Activated CD8-positive, alpha-beta memory T cell treated with anti-CD3 and anti-CD28 coated beads for 36 hours (primary cell): ENCODE measurements at regions not wholly inside any gene's neighbourhood (a gene's known extent, or its start where the extent isn't known, plus 50 kb on each side); places are given as distances from the start of the nearest gene placed in this dataset.
"Not testable (repeated sequence)": the region's sequence is repeated elsewhere in the genome, so short reads cannot be mapped to it uniquely, and the experiment has no call there.

ENCODE experiments used
- CTCF ChIA-PET: fragments of 350-600 bp; sonication (Branson Sonifier 250); formaldehyde crosslinking; loops from one replicate; lab custom pipeline; 2021; ENCODE audit warnings: antibody characterized with exemption; lab: Charles Lee
- POLR2A ChIA-PET: fragments of 350-600 bp; sonication (Branson Sonifier 250); formaldehyde crosslinking; loops from one replicate; lab custom pipeline; 2021; ENCODE audit warnings: antibody characterized with exemption; lab: Charles Lee

GRCh38 chr13:32828711-32829110 is 187.5 kb upstream of the KL start:
- CTCF ChIA-PET, result interaction anchor here (0.8 kb wide), 1 partner anchor 18 kb away, joined by 3 read pairs; no protein-coding TSS in a partner anchor
- POLR2A ChIA-PET, result no interaction called here

GRCh38 chr13:32829269-32829668 is 187.0 kb upstream of the KL start:
- POLR2A ChIA-PET, result no interaction called here
- CTCF ChIA-PET, result interaction anchor here (0.8 kb wide), 1 partner anchor 18 kb away, joined by 3 read pairs; no protein-coding TSS in a partner anchor

- POLR2A ChIA-PET, result no interaction called here
- CTCF ChIA-PET, result interaction anchor here (0.8 kb wide), 1 partner anchor 19 kb away, joined by 3 read pairs; no protein-coding TSS in a partner anchor
These were observed 186.4 kb upstream of the KL start for GRCh38 chr13:32829676-32830335.

- ChIA-PET POLR2A (no interaction called here), CTCF (no interaction called here)
These were observed 185.7 kb upstream of the KL start for GRCh38 chr13:32830336-32831031.

GRCh38 chr13:32837307-32837972 is 178.8 kb upstream of the KL start:
- ChIA-PET POLR2A (no interaction called here), CTCF (no interaction called here)

- ChIA-PET CTCF (no interaction called here), POLR2A (interaction anchor here (0.7 kb wide), 1 partner anchor 125 kb away, joined by 3 read pairs; no protein-coding TSS in a partner anchor)
These were observed 178.0 kb upstream of the KL start for GRCh38 chr13:32837973-32838927.

- ChIA-PET CTCF (no interaction called here), POLR2A (interaction anchor here (0.7 kb wide), 1 partner anchor 125 kb away, joined by 3 read pairs; no protein-coding TSS in a partner anchor)
These were observed 177.3 kb upstream of the KL start for GRCh38 chr13:32838945-32839344.

GRCh38 chr13:32840113-32840512 is 176.1 kb upstream of the KL start:
- ChIA-PET CTCF (no interaction called here), POLR2A (no interaction called here)

GRCh38 chr13:32840989-32841713 is 175.1 kb upstream of the KL start:
- CTCF ChIA-PET, result no interaction called here
- POLR2A ChIA-PET, result no interaction called here

GRCh38 chr13:32845952-32846950 is 170.0 kb upstream of the KL start:
- CTCF ChIA-PET, result no interaction called here

GRCh38 chr13:32847976-32848375 is 168.2 kb upstream of the KL start:
- POLR2A ChIA-PET, CTCF ChIA-PET: not testable (repeated sequence)

More at GRCh38 chr13:32845952-32846950, 170.0 kb upstream of the KL start:
- POLR2A ChIA-PET, result no interaction called here

GRCh38 chr13:32849369-32849768 is 166.9 kb upstream of the KL start:
- CTCF ChIA-PET, result no interaction called here
- POLR2A ChIA-PET, result no interaction called here

GRCh38 chr13:32850316-32851052 is 165.7 kb upstream of the KL start:
- ChIA-PET CTCF (interaction anchor here (0.7 kb wide), 1 partner anchor 922 kb away, joined by 3 read pairs; no protein-coding TSS in a partner anchor), POLR2A (no interaction called here)

- ChIA-PET POLR2A (no interaction called here), CTCF (no interaction called here)
These were observed 164.8 kb upstream of the KL start for GRCh38 chr13:32851083-32852069.

- ChIA-PET CTCF (no interaction called here), POLR2A (no interaction called here)
These were observed 163.7 kb upstream of the KL start for GRCh38 chr13:32852526-32852925.
